ENCODE measurements at regions not wholly inside any gene's neighbourhood (a gene's known extent, or its start where the extent isn't known, plus 50 kb on each side); places are given as distances from the start of the nearest gene placed in this dataset.

GRCh38 chr2:12979066-12979465 lies 262.3 kb downstream of the TRIB2 start:
- no peak for DNase-seq

DNA sequence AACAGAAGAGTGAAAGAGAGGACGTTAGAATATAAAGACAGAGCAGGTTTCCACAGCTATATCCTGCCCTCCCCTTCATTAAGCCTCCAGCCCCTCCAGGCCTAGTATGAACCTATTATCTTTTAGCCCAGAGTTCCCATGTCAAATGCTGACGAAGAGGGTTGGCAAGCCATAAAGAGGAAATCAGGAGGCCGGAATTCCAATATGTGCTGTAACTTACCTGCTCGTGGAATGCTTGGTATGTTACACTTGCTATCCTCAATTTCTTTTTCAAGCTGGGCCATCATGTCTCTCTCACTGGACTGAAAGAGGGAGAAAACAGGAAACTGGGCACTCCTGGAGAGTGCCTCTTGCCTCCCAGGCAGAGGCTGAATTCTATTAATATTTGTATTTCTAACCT lies 264.1 kb downstream of the TRIB2 start:
- DNase-seq = no peak

DNA sequence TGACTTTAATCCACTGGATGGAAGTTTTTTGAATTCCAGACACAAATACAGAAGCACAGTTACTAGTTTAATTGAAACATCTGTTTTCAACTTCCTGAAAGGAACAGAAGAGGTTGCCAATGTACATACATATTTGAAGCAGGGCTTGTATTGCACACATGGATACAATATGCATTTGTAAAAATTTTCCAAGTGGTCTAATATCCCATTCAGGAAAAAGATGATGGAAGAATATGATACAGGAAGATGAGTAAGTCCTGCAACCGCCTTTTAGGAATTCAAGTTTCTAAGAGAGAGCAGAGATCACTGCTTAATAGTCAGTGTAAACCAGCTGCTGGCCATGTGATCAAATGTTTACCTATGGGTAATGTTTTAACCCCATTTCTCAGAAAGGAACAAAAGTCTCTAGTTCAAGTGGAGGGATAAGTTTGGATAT lies 265.4 kb downstream of the TRIB2 start:
- no peak for DNase-seq

DNA sequence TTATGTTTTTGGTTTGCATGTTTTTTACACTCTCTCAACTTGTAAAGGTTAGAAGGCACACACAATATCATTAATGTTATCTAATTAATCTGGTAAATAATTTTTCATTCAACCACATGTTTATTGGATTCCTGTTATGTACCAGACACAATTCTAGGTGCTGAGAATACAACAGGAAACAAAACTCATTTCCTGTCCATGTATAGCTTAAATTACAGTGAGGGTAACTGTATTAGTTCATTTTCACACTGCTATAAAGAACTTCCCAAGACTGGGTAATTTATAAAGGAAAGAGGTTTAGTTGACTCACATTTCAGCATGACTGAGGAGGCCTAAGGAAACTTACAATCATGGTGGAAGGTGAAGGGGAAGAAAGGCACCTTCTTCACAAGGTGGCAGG lies 270.5 kb downstream of the TRIB2 start:
- DNase-seq = no peak

DNA sequence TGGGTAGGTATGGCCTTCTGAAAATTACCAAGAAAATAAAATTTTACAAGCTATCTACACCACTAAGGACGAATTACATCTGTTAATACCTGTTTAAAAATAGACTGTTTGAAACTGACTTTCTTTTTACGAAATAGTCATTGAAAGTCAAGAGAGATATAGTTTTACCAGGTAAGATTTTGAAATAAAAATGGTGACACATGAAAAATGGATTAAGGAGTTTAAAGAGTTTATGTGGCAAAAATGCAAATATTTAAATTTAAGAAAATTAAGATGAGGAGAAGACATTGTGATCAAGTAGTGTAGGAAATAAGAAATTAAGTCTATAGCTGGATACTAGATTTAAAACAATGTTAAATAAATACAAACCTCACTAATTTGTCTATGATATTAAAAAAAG lies 271.5 kb downstream of the TRIB2 start:
- DNase-seq = no peak

DNA sequence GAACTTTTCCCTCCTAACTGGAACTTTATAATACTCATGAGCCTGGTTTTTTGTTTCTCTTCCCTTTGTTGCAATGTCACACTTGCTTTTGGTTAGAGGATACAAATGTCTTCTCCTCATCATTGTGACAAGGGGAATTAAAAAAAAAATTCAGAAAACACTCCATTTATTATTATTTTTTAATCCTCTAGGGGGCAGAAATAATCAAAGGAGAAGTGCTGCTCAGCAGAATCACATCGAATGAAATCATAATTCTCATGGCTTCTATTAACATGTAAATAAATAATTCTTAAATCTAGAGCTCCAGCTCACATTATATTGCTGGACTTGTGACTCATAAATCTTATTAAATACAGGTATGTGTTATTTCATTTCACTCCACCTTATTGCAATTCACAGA lies 273.8 kb downstream of the TRIB2 start:
- DNase-seq = no peak

- no peak for DNase-seq
Measured at GRCh38 chr2:12998685-12999084, 281.9 kb downstream of the TRIB2 start.

DNA sequence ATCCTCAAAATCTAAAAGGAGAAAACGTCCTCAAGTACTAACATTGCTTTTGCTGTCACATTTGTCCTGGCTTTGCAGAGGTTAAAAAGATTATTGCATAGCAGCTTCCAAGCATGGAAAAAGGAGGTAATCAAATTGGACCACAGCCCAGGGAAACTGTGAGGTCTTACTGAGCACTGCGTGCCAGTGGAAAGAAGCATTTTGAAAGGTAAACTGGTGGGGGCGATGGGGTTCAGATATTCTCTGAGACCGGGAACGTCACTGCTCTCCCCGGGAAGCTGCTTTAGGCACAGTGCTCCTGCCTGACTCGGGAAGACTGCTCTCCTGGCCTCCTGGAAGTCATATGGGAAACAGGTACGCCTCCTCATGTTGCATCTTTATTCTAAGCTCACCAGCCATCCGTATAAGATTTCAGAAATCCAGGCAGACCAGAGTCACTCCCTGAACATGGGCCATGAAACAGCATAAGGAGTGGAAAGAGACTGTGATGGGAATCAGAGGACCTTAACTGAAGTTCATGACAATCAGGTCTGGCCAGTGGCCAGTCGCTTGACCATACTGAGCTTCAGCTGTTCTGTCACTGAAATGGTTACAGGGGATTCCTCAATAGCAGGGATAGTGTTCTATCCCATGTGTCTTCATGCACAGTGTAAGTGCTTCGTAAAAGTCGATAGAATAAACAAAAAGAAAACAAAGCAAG lies 284.1 kb downstream of the TRIB2 start:
- no peak for DNase-seq

GRCh38 chr2:13001408-13001807 lies 284.7 kb downstream of the TRIB2 start:
- no peak for DNase-seq

GRCh38 chr2:13002536-13003331 lies 286.0 kb downstream of the TRIB2 start:
- no peak for DNase-seq

DNA sequence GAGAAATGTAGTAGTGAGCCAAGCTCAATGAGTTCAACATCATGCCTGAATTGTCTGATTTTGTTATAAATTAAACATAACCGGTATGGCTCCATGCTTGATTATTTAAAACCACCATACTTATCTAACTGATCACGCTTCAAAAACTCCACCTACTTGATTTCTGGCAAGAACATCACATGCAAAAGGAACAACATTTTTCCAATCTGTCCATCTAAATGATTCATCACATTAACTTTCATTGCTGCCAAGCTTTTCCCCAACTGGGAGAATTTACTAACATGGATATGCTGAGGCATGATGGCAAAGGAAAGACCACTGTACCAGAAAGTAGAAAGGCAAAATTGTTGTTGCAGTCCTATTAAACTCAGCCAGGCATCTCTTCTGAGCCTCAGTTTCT lies 286.8 kb downstream of the TRIB2 start:
- DNase-seq = no peak

GRCh38 chr2:13005048-13005447 lies 288.3 kb downstream of the TRIB2 start:
- DNase-seq = no peak

- no peak for DNase-seq
Measured at GRCh38 chr2:13005761-13006335, 289.1 kb downstream of the TRIB2 start.

DNA sequence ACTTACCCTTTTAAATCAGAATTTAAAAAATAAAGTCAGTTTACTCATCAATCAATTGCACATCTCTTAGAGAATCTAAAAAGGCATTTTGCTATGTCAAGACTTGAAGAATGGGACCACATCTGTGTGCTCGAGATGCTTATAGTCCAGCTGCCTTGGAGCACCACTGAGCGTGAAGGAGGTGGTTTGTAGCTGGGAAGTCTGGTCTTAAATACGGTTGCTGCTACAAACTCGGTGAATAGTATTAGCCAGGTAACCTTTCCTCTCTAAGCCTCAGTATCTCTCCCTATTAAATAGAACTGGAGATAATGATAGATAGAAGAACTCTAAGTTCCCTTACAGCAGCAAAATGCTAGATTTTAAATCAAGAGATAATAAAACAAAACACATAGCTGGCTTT lies 289.7 kb downstream of the TRIB2 start:
- no peak for DNase-seq

DNA sequence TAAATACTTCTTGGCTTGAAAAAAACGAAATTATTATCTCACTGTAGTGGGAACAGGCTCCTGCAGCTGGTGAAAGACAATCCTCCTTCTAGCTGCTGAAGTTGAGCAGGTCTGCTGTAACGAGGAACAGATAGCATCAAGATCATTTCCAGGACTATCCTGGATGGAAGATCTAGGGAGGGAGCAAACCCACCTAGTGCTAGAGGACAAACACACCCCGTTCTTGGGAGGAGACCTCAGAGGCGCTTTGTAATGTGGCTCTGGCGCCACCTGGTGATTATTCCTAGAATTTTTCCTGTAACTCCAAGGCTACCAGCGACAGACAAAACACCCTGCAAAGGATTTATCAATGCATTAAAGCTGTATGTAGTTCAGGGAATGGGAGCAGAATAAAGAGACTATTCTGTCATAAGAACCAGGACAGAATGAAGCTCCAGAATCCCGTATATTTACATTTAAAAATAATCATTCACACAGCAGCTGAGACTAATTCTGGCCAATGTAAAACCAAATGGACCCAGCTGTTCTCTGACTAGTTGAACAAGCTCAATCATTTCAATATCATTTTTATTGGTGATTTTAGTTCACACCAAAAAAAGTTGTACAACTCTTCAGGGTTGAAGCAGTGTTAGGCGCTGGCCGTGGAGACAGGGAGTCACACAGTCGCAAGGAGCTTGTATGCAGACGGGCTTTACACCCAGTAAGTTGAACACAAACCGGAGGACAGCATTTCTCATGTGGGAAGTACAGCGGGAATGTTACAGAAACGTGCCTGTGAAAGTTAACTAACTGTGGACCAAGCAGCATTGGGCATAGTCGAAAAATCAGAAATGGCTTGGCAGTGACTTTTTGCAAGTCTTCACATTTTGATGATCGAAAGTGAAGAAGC lies 290.3 kb downstream of the TRIB2 start:
- DNase-seq = peak; percentile 84

DNA sequence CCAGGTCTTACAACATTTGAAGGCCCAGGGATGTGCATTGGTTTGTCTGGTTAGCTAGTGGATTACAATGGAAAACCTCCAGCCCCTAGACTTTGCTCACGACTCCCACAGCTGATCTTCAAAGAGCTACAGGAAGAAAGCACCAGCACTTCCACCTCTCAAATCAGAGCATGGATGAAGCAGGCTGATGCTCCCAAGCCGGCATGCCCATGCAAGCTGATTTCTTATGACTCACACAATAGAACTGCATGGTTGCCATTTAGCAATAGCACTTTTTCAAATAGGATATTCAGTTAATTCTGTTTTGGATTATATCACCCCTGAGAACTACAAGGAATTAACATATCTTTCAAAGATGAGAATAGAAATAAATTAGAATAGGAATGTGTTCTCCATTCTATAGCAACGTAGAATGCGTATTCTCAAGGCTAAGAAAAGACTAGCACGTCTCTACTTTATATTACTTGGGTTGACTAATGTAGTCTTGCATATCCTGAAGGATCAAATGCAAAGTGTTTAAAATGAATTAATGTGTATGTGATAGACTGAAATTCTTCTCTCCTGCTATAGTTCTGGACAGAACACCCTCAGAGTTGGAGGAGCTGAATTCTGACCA lies 292.4 kb downstream of the TRIB2 start:
- DNase-seq = no peak

DNA sequence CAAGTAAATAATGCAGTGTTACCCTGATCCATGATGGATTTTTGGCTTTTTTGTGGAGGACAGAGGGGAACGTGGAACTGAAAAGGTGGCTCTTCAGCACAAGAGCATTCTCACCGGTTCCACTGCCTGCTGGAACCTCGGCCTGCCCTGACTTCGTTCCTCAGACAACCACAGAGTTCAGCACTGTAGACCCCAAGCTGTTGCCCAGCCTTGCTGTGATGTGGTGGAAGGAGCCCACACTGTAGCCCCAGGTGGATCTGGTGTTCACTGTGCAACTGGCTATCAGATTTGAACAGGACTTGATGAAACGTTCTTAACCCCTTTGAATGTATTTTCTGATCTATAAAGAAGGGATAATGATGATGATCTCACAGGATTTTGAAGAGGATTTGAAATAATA lies 293.5 kb downstream of the TRIB2 start:
- DNase-seq = no peak

DNA sequence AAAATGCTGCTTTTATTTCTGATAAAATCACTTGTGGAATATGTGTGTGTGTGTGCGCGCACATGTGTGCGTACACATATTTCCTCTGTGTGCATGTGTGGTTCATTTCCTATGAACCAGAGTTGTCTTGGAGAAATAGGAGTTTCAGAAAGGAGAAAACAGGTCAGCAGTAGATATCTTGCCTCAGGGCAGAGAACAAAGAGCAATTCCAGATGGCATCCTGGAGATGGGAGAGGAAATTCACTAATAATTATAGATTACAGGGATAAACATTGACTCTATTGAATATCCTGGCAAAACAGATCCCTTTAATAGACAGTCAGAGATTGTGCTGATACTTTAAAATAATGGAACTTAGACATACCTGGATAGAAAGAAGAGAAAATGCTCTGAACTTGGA lies 298.0 kb downstream of the TRIB2 start:
- peak; percentile 17 for DNase-seq

DNA sequence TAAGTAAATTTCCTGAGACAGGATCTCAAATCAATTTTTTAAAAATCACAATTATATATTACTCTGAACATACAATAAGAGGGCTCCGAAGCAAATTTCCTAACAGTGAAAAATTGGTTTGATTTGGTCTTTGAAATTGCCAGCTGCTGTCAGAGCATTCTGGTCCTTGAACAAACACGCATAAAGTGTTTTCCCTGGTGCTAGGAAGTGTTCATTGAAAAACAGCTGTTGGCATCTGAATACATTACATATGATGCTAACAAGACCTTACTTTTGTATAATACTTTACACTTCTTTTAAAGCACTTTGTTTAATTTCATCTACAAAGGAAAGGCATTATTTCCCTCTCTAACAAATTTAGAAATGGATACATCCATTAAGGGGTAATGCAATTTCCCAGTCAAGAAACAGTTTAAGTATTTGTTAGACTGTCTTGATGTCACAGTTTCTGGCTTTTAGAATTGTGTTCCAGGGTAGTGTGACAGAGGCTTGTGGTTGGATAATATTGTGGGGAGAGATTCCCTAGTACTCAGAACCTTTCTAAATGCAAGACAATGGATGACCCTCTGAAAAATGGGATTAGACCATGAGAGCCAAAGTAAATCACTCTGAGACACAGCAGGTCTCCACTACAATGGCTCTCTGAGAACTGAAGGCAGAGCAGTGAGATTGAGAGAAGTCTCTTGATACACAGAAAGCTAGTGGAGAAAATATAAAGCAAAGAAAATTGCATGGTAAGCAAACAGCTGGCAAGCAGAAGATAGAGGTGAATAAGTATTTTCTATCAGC lies 299.0 kb downstream of the TRIB2 start:
- peak; percentile 39 for DNase-seq

DNA sequence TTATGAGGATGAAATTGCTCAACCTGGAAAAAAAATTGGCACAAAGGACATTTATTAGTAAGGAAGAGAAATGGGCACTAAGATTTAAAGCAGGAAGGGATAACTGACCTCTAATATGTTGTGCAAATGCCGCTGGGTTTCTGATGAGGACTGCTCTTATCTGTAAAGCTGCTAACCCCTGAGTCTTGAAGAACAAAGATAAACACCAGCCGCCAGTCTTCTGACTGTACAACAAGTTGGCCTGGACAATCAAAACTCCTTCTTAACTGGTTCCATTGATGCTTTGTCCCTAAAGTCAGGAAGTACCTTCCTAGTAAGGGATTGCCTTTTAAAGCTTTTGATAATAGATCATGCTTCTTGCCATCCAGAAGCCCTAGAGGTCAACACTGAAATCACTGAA lies 301.8 kb downstream of the TRIB2 start:
- no peak for DNase-seq

DNA sequence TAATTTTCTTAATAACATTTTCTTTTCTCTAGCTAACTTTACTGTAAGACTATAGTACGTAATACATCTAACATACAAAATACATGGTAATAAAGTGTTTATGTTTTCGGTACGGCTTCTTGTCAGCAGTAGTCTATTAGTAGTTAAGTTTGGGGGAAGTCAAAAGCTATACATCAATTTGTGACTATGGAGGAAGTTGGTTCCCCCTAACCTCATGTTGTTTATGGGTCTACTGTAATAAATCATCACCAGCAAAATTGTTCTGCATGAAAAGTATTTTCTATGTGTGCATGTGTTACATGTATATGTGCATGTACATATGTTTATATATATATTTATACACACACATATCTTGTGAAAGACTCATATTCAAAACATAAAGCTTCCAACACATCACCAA lies 303.0 kb downstream of the TRIB2 start:
- DNase-seq = no peak

DNA sequence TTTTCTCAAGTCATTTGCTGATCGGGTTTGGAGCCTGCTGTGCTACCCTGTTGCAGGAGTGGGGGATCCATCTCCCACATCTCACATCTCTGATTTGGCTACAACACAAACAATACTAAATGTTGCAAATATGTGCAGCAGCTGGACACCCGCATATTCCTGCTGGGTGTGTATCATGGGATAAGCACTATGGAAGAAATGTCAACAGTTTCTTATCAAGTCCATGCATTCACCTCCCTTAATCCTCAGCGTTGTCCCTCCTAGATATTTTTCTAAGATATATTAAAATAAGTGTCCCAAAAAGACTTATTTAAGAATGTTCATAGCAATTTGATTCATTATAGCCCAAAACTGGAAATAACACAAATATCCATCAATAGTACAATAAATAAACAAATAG lies 303.7 kb downstream of the TRIB2 start:
- no peak for DNase-seq
